ENCODE measurements at regions not wholly inside any gene's neighbourhood (a gene's known extent, or its start where the extent isn't known, plus 50 kb on each side); places are given as distances from the start of the nearest gene placed in this dataset.

GRCh38 chr1:76005765-76006164 is 68.8 kb upstream of the ST6GALNAC3 start:
- H3K4me1 ChIP-seq (ENCODE audit: control insufficient read depth, insufficient read depth, low read length): no peaks in the 10 kb centered on the region
- WGBS (ENCODE audit: insufficient coverage): no CpG with 5 or more reads among the region's 4 CpGs
- H3K4me3 ChIP-seq (ENCODE audit: low read length): no peak overlapping the region
- no peaks in the 10 kb centered on the region for H3K27me3 ChIP-seq (ENCODE audit: control insufficient read depth, insufficient read depth, low read length)
- no peaks in the 10 kb centered on the region for H3K36me3 ChIP-seq (ENCODE audit: control insufficient read depth, insufficient read depth, low read length)
- DNase-seq: peak; percentile 44
- H3K27ac ChIP-seq (ENCODE audit: low read length): no peak overlapping the region
- no peaks in the 10 kb centered on the region for H3K9me3 ChIP-seq (replicated peaks; ENCODE audit: control insufficient read depth, low read depth, low read length)

- WGBS (ENCODE audit: insufficient coverage): no CpG with 5 or more reads among the region's 1 CpG
- Histone ChIP-seq H3K36me3 (ENCODE audit: control insufficient read depth, insufficient read depth, low read length) (no peaks in the 10 kb centered on the region), H3K27ac (ENCODE audit: low read length) (no peak overlapping the region), H3K4me1 (ENCODE audit: control insufficient read depth, insufficient read depth, low read length) (no peaks in the 10 kb centered on the region), H3K4me3 (ENCODE audit: low read length) (no peak overlapping the region), H3K27me3 (ENCODE audit: control insufficient read depth, insufficient read depth, low read length) (no peaks in the 10 kb centered on the region), H3K9me3 (replicated peaks; ENCODE audit: control insufficient read depth, low read depth, low read length) (no peaks in the 10 kb centered on the region)
- peak; percentile 79 for DNase-seq
Observed at GRCh38 chr1:76006234-76006633, 68.3 kb upstream of the ST6GALNAC3 start.

- Histone ChIP-seq H3K4me1 (ENCODE audit: control insufficient read depth, insufficient read depth, low read length) (no peaks in the 10 kb centered on the region), H3K9me3 (replicated peaks; ENCODE audit: control insufficient read depth, low read depth, low read length) (no peaks in the 10 kb centered on the region), H3K27ac (ENCODE audit: low read length) (no peak overlapping the region), H3K4me3 (ENCODE audit: low read length) (no peak overlapping the region), H3K27me3 (ENCODE audit: control insufficient read depth, insufficient read depth, low read length) (no peaks in the 10 kb centered on the region), H3K36me3 (ENCODE audit: control insufficient read depth, insufficient read depth, low read length) (no peaks in the 10 kb centered on the region)
- WGBS (ENCODE audit: insufficient coverage): 92% methylated on average over 3 of the region's 4 CpGs
- no peak for DNase-seq
Observed at GRCh38 chr1:76010802-76011201, 63.7 kb upstream of the ST6GALNAC3 start.

- WGBS (ENCODE audit: insufficient coverage): no CpG with 5 or more reads among the region's 2 CpGs
- H3K4me3 ChIP-seq (ENCODE audit: low read length): no peak overlapping the region
- DNase-seq: no peak
- no peaks in the 10 kb centered on the region for H3K36me3 ChIP-seq (ENCODE audit: control insufficient read depth, insufficient read depth, low read length)
- H3K4me1 ChIP-seq (ENCODE audit: control insufficient read depth, insufficient read depth, low read length): no peaks in the 10 kb centered on the region
- no peak overlapping the region for H3K27ac ChIP-seq (ENCODE audit: low read length)
- H3K27me3 ChIP-seq (ENCODE audit: control insufficient read depth, insufficient read depth, low read length): no peaks in the 10 kb centered on the region
- H3K9me3 ChIP-seq (replicated peaks; ENCODE audit: control insufficient read depth, low read depth, low read length): no peaks in the 10 kb centered on the region
Observed at GRCh38 chr1:76012341-76013205, 62.0 kb upstream of the ST6GALNAC3 start.

GRCh38 chr1:76013206-76013581 is 61.4 kb upstream of the ST6GALNAC3 start:
- no peaks in the 10 kb centered on the region for H3K4me1 ChIP-seq (ENCODE audit: control insufficient read depth, insufficient read depth, low read length)
- DNase-seq: no peak
- H3K36me3 ChIP-seq (ENCODE audit: control insufficient read depth, insufficient read depth, low read length): no peaks in the 10 kb centered on the region
- H3K27ac ChIP-seq (ENCODE audit: low read length): no peak overlapping the region
- no peaks in the 10 kb centered on the region for H3K9me3 ChIP-seq (replicated peaks; ENCODE audit: control insufficient read depth, low read depth, low read length)
- no peak overlapping the region for H3K4me3 ChIP-seq (ENCODE audit: low read length)
- H3K27me3 ChIP-seq (ENCODE audit: control insufficient read depth, insufficient read depth, low read length): no peaks in the 10 kb centered on the region

GRCh38 chr1:76015478-76016103 is 59.0 kb upstream of the ST6GALNAC3 start:
- WGBS (ENCODE audit: insufficient coverage): no CpG with 5 or more reads among the region's 1 CpG
- H3K4me3 ChIP-seq (ENCODE audit: low read length): no peak overlapping the region

GRCh38 chr1:76018045-76018444 is 56.5 kb upstream of the ST6GALNAC3 start:
- no peaks in the 10 kb centered on the region for H3K36me3 ChIP-seq (ENCODE audit: control insufficient read depth, insufficient read depth, low read length)
- WGBS (ENCODE audit: insufficient coverage): no CpG with 5 or more reads among the region's 2 CpGs
- no peak overlapping the region for H3K4me3 ChIP-seq (ENCODE audit: low read length)
- no peaks in the 10 kb centered on the region for H3K9me3 ChIP-seq (replicated peaks; ENCODE audit: control insufficient read depth, low read depth, low read length)
- no peaks in the 10 kb centered on the region for H3K27me3 ChIP-seq (ENCODE audit: control insufficient read depth, insufficient read depth, low read length)
- DNase-seq: no peak
- no peaks in the 10 kb centered on the region for H3K4me1 ChIP-seq (ENCODE audit: control insufficient read depth, insufficient read depth, low read length)
- H3K27ac ChIP-seq (ENCODE audit: low read length): no peak overlapping the region

More at GRCh38 chr1:76015478-76016103, 59.0 kb upstream of the ST6GALNAC3 start:
- H3K9me3 ChIP-seq (replicated peaks; ENCODE audit: control insufficient read depth, low read depth, low read length): no peaks in the 10 kb centered on the region
- no peaks in the 10 kb centered on the region for H3K27me3 ChIP-seq (ENCODE audit: control insufficient read depth, insufficient read depth, low read length)
- no peak for DNase-seq
- H3K36me3 ChIP-seq (ENCODE audit: control insufficient read depth, insufficient read depth, low read length): no peaks in the 10 kb centered on the region
- no peak overlapping the region for H3K27ac ChIP-seq (ENCODE audit: low read length)
- no peaks in the 10 kb centered on the region for H3K4me1 ChIP-seq (ENCODE audit: control insufficient read depth, insufficient read depth, low read length)

GRCh38 chr1:76021846-76022245 is 52.7 kb upstream of the ST6GALNAC3 start:
- no peaks in the 10 kb centered on the region for H3K9me3 ChIP-seq (replicated peaks; ENCODE audit: control insufficient read depth, low read depth, low read length)
- H3K4me3 ChIP-seq (ENCODE audit: low read length): no peak overlapping the region
- H3K4me1 ChIP-seq (ENCODE audit: control insufficient read depth, insufficient read depth, low read length): no peaks in the 10 kb centered on the region
- DNase-seq: no peak
- no peaks in the 10 kb centered on the region for H3K36me3 ChIP-seq (ENCODE audit: control insufficient read depth, insufficient read depth, low read length)
- no peak overlapping the region for H3K27ac ChIP-seq (ENCODE audit: low read length)
- no CpG with 5 or more reads among the region's 4 CpGs for WGBS (ENCODE audit: insufficient coverage)
- no peaks in the 10 kb centered on the region for H3K27me3 ChIP-seq (ENCODE audit: control insufficient read depth, insufficient read depth, low read length)

GRCh38 chr1:76023669-76024435 is 50.7 kb upstream of the ST6GALNAC3 start:
- Histone ChIP-seq H3K9me3 (replicated peaks; ENCODE audit: control insufficient read depth, low read depth, low read length) (no peaks in the 10 kb centered on the region), H3K27me3 (ENCODE audit: control insufficient read depth, insufficient read depth, low read length) (no peaks in the 10 kb centered on the region), H3K36me3 (ENCODE audit: control insufficient read depth, insufficient read depth, low read length) (no peaks in the 10 kb centered on the region), H3K27ac (ENCODE audit: low read length) (no peak overlapping the region), H3K4me3 (ENCODE audit: low read length) (no peak overlapping the region), H3K4me1 (ENCODE audit: control insufficient read depth, insufficient read depth, low read length) (no peaks in the 10 kb centered on the region)
- no peak for DNase-seq
- no CpG with 5 or more reads among the region's 1 CpG for WGBS (ENCODE audit: insufficient coverage)
